ENCODE measurements at regions not wholly inside any gene's neighbourhood (a gene's known extent, or its start where the extent isn't known, plus 50 kb on each side); places are given as distances from the start of the nearest gene placed in this dataset.

DNA sequence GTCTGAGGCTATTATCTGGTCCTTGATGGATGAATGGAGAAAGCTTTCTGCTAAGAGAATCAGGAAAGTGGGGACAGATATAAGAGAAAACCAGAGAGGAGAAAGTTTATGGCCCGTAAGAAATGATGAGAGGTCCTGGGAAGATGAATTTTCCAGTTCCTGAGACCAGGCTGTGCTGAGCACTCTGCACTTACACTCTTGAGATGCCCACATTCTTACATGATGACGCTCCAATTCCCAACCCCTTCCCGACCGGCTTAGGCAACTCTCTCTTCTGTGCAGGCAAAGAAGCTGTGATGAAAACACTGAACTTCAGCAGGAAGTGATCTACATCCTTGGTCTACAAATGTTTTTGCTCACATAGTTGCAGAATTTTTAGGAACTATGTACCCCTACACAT is 417.0 kb downstream of the ARHGEF28 start:
- intact Hi-C loops (cut with micrococcal nuclease) (no loop called here), dilution Hi-C loops (cut with MboI; ENCODE audit: extremely low pct_ligation_motif_present, low sequenced_read_pairs) (no loop called here)
- POLR2A ChIA-PET: no interaction called here
- Histone ChIP-seq H3K4me1 (ENCODE audit: control insufficient read depth, extremely low read depth, insufficient read depth, low read length) (no peaks in the 10 kb centered on the region), H3K36me3 (ENCODE audit: control insufficient read depth in 2 of 2, extremely low read depth in 1 of 2, insufficient read depth in 2 of 2, low read length in 2 of 2) (no peaks in the 10 kb centered on the region), H3K79me2 (ENCODE audit: control insufficient read depth, insufficient read depth, low read length) (no peaks in the 10 kb centered on the region), H3K9me1 (replicated peaks; ENCODE audit: control insufficient read depth, extremely low read depth, insufficient read depth, low read length) (no peaks in the 10 kb centered on the region), H3K9me3 (replicated peaks; ENCODE audit: control insufficient read depth, insufficient read depth, low read length) (no peaks in the 10 kb centered on the region), H3K27ac (ENCODE audit: insufficient read depth, low read depth, low read length) (no peak overlapping the region), H2AFZ (ENCODE audit: low read depth, low read length) (no peak overlapping the region), H3K4me2 (ENCODE audit: insufficient read depth, low read length) (no peak overlapping the region), H4K20me1 (replicated peaks; ENCODE audit: control insufficient read depth, extremely low read depth, insufficient read depth, low read length) (no peaks in the 10 kb centered on the region), H3K27me3 (ENCODE audit: control insufficient read depth in 2 of 2, insufficient read depth in 2 of 2, low read length in 2 of 2) (no peaks in the 10 kb centered on the region), H3K4me3 (replicated peaks in 1 of 3; ENCODE audit: insufficient read depth in 1 of 3, low read depth in 1 of 3, low read length in 3 of 3) (no peak overlapping the region), H3K9ac (replicated peaks; ENCODE audit: extremely low read depth, insufficient read depth, low read length) (no peak overlapping the region)
- no peak for FAIRE-seq
- BruUV-seq (replicated peaks): no TSS peak
- DNase-seq (ENCODE audit: low read depth, low spot score): no peak
- CTCF ChIA-PET: interaction anchor here (1.5 kb wide), 1 partner anchor 11 kb away, joined by 3 read pairs; no protein-coding TSS in a partner anchor
- TF ChIP-seq FOS (IDR thresholded peaks at IDR 0.05; ENCODE audit: borderline replicate concordance, insufficient read depth, low read length) (no peak), JUN (IDR thresholded peaks at IDR 0.05; ENCODE audit: borderline replicate concordance, insufficient read depth, insufficient read length, low read depth) (no peak), EZH2 (IDR thresholded peaks at IDR 0.05; ENCODE audit: borderline replicate concordance, low read depth, low read length, severe bottlenecking) (no peak), POLR2A (IDR thresholded peaks at IDR 0.05; ENCODE audit: low read depth, low read length) (no peak), POLR2AphosphoS5 (IDR thresholded peaks at IDR 0.05; ENCODE audit: insufficient read depth, low read depth, low read length) (no peak), MYC (IDR thresholded peaks at IDR 0.05; ENCODE audit: low read depth, low read length) (no peak), GATA2 (IDR thresholded peaks at IDR 0.05; ENCODE audit: insufficient read depth, insufficient read length, low read depth, low read length) (no peak)
- TF ChIP-seq, protein P1, sequence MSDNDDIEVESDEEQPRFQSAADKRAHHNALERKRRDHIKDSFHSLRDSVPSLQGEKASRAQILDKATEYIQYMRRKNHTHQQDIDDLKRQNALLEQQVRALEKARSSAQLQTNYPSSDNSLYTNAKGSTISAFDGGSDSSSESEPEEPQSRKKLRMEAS (IDR thresholded peaks at IDR 0.05; ENCODE audit: insufficient read depth, insufficient read length): no peak
- TF ChIP-seq, protein P2, sequence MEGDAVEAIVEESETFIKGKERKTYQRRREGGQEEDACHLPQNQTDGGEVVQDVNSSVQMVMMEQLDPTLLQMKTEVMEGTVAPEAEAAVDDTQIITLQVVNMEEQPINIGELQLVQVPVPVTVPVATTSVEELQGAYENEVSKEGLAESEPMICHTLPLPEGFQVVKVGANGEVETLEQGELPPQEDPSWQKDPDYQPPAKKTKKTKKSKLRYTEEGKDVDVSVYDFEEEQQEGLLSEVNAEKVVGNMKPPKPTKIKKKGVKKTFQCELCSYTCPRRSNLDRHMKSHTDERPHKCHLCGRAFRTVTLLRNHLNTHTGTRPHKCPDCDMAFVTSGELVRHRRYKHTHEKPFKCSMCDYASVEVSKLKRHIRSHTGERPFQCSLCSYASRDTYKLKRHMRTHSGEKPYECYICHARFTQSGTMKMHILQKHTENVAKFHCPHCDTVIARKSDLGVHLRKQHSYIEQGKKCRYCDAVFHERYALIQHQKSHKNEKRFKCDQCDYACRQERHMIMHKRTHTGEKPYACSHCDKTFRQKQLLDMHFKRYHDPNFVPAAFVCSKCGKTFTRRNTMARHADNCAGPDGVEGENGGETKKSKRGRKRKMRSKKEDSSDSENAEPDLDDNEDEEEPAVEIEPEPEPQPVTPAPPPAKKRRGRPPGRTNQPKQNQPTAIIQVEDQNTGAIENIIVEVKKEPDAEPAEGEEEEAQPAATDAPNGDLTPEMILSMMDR (IDR thresholded peaks at IDR 0.05; ENCODE audit: extremely low read depth in 1 of 2, insufficient read depth in 1 of 2, low read depth in 1 of 2, low read length in 2 of 2): no peak

Data from endothelial cell of umbilical vein (primary cell).